ENCODE measurements at regions not wholly inside any gene's neighbourhood (a gene's known extent, or its start where the extent isn't known, plus 50 kb on each side); places are given as distances from the start of the nearest gene placed in this dataset.

DNA sequence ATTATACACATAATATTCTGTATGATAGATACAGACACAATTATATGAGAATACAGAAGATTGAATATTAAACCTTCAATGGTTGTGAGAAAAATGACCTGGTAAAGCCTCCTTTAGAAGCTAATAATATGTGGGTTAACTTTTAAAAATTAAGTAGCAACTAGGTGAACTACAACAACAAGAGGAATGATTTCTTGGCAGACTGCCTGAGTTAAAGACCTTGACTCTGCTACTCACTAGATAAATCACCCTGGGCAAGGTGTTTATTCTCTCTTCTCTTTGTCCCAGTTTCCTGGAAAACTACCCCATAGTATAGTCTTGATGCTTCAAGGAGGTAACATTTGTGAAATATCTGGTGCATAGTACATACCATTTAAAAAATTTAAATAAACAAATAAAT lies 519.6 kb upstream of the TENM4 start:
- no peak for TF ChIP-seq GATA1 (IDR thresholded peaks at IDR 0.05; ENCODE audit: low read depth, low read length)
- no peak for TF ChIP-seq POLR2A (IDR thresholded peaks at IDR 0.05; ENCODE audit: low read length)
- DNase-seq: no peak

DNA sequence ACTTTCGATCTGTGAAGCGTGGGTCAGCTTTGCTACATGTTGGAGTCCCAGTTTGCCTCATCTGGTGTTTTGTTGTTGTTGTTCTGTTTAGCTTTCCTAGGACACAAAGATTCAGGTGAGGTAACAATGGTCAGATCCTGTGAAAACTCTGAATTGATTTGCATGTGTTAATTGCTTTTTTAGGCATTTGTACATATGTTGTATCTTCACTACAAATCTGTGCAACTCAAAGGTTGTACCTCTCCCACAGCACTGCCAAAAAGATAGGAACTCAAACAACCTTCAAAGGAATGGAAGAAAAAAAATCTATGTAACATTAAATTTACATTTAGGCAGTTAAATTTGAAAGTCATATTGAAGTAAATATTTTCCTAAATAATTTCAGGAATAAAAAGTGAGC lies 518.5 kb upstream of the TENM4 start:
- no peak for TF ChIP-seq POLR2A (IDR thresholded peaks at IDR 0.05; ENCODE audit: low read length)
- TF ChIP-seq GATA1 (IDR thresholded peaks at IDR 0.05; ENCODE audit: low read depth, low read length): no peak
- no peak for DNase-seq

DNA sequence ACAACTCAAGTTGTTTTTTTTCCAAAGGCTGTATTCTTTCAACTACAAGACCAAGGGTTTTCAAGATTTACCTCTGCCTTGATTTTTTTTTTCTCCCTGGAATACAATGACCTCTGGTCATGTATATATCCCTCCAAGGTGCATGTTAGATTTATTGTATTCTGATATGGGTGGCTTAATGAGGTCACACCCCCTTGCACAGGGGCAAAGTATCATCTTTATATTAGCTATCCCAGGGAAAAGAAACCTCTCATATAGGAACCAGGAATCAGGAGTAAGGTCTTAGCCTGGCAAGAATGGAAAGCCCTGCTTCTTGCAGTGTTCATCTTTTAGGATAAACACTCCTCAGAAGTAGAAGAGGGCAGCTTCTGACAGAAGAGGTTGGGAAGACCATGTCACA lies 516.9 kb upstream of the TENM4 start:
- DNase-seq: no peak
- no peak for TF ChIP-seq POLR2A (IDR thresholded peaks at IDR 0.05; ENCODE audit: low read length)
- no peak for TF ChIP-seq GATA1 (IDR thresholded peaks at IDR 0.05; ENCODE audit: low read depth, low read length)

DNA sequence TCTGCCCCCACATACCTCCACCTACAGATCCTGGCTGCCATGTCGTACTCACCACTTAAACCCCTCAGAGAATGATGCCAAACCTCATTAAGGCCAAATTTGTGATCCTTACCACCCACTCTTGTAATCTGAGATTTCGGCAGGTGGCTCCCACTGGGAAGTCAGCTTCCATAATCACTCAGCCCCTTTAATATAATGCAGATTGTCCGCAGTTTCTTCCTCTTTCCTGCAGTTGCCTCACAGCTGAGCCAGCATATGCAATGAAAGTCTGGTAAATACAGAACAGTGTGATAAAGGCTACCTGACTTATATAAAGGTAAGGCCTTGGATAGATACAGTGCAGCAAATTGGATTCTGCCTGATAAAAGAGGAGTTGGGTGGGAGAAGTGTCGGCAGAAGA lies 515.2 kb upstream of the TENM4 start:
- TF ChIP-seq GATA1 (IDR thresholded peaks at IDR 0.05; ENCODE audit: low read depth, low read length) (no peak), POLR2A (IDR thresholded peaks at IDR 0.05; ENCODE audit: low read length) (no peak)
- no peak for DNase-seq

DNA sequence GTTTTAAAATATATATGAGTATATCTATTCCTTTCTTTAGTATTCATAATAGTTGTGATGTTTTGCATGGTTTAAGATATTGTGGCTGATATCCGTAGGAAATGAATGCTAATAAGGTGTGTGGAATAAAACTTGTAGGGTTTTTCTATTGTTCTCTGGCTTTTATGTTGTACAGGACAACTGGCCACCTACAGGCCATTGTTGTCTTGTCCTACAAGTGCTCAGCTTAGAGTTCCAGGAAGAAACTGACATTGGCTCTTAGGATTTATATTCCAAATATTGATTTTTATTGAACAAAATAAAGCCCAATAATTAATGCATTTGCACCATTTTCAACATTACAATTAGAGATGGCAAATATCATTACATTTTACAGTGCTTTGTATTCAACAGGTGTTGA lies 512.8 kb upstream of the TENM4 start:
- DNase-seq: no peak
- TF ChIP-seq GATA1 (IDR thresholded peaks at IDR 0.05; ENCODE audit: low read depth, low read length): no peak
- no peak for TF ChIP-seq POLR2A (IDR thresholded peaks at IDR 0.05; ENCODE audit: low read length)

DNA sequence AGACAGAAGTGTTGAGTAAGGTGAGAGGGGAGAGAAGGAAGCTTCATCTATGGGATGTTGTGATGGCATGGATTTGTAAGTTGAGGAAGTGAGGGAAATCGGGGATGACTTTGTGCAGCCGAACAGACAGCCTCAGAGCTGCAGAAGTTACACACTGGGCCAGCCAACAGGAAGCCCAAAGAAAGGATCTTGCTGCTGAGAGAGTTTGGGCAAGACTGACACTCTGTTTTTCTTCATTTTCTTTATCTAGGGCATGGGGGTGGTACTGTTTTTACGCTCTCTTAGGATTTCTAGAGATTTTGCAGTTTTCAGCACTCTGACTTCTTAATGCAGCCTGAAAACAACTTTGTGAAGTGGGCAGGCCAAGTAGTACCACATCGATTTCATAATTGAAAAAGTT lies 509.9 kb upstream of the TENM4 start:
- DNase-seq: no peak
- TF ChIP-seq GATA1 (IDR thresholded peaks at IDR 0.05; ENCODE audit: low read depth, low read length): no peak
- TF ChIP-seq POLR2A (IDR thresholded peaks at IDR 0.05; ENCODE audit: low read length): no peak

DNA sequence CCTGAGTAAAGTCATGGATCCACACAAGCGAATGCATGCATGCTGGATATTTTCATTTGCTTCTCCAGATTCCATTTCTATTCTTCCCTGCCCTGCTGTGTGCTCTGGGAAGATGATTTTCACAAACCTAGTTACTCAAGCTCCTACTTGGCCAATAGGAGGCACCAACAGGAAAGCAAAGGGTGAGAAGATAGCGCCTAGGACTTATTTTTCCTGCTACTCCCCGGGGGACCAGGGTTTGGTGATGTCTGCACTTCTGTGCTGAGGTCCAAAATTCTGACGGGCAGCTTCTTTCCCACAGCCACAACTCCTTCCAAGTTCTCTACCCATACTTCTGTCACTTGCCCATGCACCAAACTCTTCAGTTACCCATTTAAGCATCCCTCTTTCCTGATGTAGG lies 509.3 kb upstream of the TENM4 start:
- DNase-seq: no peak

DNA sequence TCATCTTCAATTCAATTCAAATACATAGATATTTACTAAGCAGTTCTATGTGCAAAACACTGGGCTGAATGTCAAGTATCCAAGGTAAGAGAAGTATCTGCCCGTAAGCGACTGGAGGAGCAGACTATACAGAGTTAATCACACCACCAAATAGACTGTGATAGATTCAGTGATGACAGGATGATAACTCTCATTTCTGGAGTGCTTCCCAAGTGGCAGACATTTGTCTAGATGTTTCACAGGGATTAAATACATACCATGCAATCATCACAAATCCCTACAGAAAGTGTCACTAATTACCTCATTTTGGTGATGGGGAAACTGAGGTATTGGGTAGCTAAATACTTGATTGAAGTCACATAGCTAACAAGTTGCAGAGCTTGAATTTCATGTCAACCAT lies 508.7 kb upstream of the TENM4 start:
- no peak for TF ChIP-seq GATA1 (IDR thresholded peaks at IDR 0.05; ENCODE audit: low read depth, low read length)
- no peak for TF ChIP-seq POLR2A (IDR thresholded peaks at IDR 0.05; ENCODE audit: low read length)
- DNase-seq: no peak

More for the DNA sequence above, 509.3 kb upstream of the TENM4 start:
- no peak for TF ChIP-seq GATA1 (IDR thresholded peaks at IDR 0.05; ENCODE audit: low read depth, low read length)
- no peak for TF ChIP-seq POLR2A (IDR thresholded peaks at IDR 0.05; ENCODE audit: low read length)

DNA sequence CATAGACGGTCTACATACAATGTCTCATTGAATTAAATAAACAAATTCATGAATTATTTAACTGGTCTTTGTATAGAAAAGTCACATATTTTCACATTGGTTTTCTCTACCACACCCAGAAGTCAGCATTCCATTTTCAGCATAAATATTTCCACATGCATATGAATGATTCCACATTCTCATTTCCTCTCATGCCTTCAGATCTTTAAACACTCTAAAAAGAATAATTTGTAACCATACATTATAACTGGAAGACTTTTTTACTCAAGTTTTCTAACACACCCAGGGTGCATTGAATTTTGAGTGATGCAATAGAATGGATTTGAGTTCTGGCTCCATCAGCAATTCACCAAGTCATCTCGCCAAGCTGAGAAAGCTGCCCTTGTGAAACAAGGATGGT lies 501.8 kb upstream of the TENM4 start:
- no peak for TF ChIP-seq POLR2A (IDR thresholded peaks at IDR 0.05; ENCODE audit: low read length)
- DNase-seq: no peak

DNA sequence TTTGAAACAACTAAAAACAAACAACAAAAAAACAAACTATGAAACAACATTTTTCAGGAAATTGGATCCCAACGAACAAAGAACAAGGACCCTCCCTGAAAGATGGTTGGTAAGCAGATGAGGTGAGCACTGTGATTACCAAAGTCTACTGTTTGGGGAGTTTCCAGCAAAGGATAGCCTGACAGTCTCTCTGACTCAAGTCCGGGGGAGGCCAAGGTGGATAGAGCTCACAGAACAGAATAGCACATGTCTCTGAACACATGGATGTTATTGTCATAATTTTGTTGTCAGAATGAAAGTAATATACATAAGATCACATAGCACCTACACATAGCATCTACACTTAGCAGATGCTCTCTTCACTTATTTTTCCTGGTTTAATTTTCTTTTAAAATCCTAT lies 501.3 kb upstream of the TENM4 start:
- DNase-seq: no peak
- TF ChIP-seq GATA1 (IDR thresholded peaks at IDR 0.05; ENCODE audit: low read depth, low read length): no peak
- TF ChIP-seq POLR2A (IDR thresholded peaks at IDR 0.05; ENCODE audit: low read length): no peak

DNA sequence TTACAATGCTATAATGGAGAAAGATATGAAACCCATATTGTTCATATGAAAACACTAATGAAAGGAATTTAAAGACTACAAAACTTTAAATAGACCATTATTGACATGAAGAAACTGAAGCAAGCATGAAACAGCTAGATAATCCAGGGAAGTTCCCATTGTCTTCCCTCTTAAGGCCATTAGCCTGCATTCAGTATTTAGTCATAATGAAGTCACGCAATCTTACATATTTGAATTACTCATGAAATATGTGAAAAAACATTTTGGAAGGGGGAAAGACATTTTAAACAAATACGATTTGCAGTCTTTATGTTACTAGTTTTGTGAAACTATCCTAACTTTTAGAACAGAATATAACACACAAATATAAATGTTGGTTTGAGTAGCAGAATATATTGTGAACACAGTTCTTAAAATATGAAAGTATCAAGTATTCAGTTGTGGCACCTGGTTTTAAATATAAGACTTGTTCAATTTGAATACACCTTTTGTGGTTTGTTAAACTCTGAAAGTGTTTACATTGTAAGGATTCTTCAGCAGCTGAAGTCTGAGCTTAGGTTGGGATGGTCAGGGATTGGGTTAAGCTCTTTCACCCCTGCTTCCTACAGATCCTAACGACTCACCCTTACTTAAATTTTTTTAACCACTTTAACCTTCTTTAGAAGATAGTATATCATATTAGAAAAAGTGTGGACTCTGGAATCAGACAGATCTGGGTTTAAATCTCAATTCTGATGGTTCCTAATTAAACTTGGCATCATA lies 500.3 kb upstream of the TENM4 start:
- no peak for DNase-seq
- TF ChIP-seq POLR2A (IDR thresholded peaks at IDR 0.05; ENCODE audit: low read length) (no peak), GATA1 (IDR thresholded peaks at IDR 0.05; ENCODE audit: low read depth, low read length) (no peak)

DNA sequence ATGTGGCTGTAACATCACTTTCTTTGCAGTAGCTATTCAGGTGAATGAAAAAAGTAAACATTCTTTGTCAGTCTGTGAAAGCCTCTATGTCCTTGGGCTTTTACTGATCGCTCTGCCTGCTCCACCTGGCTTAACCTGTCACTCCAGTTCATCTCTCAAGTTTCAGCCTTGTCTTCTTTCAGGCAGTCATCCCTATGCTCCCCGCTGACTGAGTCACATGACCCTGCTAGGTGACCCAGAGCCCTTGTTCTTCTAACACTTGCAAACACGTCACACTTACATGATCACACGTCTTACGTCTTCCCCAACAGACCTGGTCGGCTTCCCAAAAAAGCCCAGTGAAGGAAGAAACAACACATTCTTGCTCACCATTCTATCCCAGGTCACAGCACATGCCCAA lies 499.3 kb upstream of the TENM4 start:
- TF ChIP-seq GATA1 (IDR thresholded peaks at IDR 0.05; ENCODE audit: low read depth, low read length) (no peak), POLR2A (IDR thresholded peaks at IDR 0.05; ENCODE audit: low read length) (no peak)
- DNase-seq: no peak

DNA sequence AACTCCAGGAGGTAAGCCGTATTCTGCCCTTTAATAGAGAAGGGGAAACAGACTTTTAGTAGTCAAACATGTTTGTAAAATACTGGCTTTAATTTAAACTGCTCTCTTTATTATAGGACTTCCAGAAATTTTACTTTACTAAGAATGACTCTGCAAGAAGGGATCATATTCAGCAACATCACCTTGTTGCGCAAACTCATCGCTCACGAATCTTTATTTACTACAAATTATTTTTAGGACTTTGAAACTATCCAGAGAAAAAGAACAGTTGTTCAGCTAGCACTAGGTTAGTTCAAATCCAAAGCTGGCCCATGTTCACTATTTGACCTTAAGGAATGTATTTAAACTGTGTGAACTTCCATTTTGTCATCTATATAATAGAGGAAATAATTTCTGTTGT lies 498.3 kb upstream of the TENM4 start:
- no peak for DNase-seq
- no peak for TF ChIP-seq GATA1 (IDR thresholded peaks at IDR 0.05; ENCODE audit: low read depth, low read length)
- no peak for TF ChIP-seq POLR2A (IDR thresholded peaks at IDR 0.05; ENCODE audit: low read length)

DNA sequence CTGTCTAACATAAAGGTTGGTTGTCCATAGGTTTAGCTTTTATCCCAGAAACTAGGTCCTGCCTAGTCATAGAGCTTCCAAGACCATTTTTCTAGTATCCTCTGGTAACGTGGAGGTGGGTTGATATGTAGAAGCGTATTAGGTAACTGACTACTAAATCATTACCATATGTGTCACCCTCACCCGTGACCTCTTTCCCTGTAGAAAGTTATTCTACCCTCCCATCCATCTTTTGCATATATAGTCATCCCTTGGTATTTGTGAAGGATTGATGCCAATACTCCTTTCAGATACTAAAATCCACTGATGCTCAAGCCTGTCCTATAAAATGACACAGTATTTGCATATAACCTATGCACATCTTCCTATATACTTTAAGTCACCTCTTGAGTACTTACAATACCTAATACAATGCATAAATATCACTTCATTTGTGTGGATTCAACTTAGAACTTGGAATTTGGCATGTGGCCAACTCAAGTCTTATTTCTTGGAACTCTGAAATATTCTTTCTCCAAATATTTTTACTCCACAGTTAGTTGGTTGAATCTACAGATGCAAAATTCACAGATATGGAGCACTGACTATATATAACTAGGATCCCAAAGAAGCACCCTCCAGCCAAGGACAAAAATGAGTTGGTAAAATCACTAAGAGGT lies 497.0 kb upstream of the TENM4 start:
- TF ChIP-seq GATA1 (IDR thresholded peaks at IDR 0.05; ENCODE audit: low read depth, low read length): no peak
- no peak for TF ChIP-seq POLR2A (IDR thresholded peaks at IDR 0.05; ENCODE audit: low read length)
- DNase-seq: no peak

DNA sequence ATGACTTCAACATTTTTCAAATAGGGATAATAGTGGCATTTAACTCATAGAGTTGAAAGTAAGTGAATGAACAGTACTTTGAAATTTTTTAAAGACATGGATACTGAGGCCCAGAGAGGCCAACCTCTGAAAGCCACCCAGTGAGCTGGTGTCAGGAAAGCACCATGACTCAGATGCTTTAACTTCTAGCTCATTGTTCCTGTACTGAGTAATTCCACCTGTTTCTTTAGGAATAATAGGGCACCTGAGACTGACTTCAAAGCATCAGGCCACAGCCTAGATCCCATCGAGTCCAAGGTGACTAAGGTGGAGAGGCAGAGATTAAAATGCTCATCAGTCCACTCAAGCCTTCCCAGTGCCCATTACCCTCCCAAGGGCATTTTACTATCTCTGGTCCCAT lies 491.8 kb upstream of the TENM4 start:
- TF ChIP-seq GATA1 (IDR thresholded peaks at IDR 0.05; ENCODE audit: low read depth, low read length) (no peak), POLR2A (IDR thresholded peaks at IDR 0.05; ENCODE audit: low read length) (no peak)
- no peak for DNase-seq
